Panc1 (cell line): ENCODE measurements at regions not wholly inside any gene's neighbourhood (a gene's known extent, or its start where the extent isn't known, plus 50 kb on each side); places are given as distances from the start of the nearest gene placed in this dataset.

ENCODE experiments used
- ATAC-seq: fragments of 200-7000 bp; cut with Tn5 transposase; 2 replicates; pipeline ENCODE4 v1.9.1; 2020; ENCODE audit warnings: mild to moderate bottlenecking, moderate library complexity
- BruUV-seq: library from RNA; stranded (reverse); fragments of 400-500 nt; replicated peaks from 2 replicates; lab custom pipeline; 2021; lab: Mats Ljungman, UMichigan
- CTCF ChIA-PET: fragments of 300-600 bp; sonication (Branson Sonifier 250); formaldehyde crosslinking; loops from one replicate; lab custom pipeline; 2022; ENCODE audit warnings: antibody characterized with exemption; lab: Charles Lee
- POLR2A ChIA-PET: fragments of 300-600 bp; sonication (Branson Sonifier 250); formaldehyde crosslinking; loops from one replicate; lab custom pipeline; 2022; ENCODE audit warnings: antibody characterized with exemption; lab: Charles Lee
- DNase-seq: peaks from one replicate; pipeline ENCODE4 v3.0.0-alpha.2; 2010; ENCODE audit warnings: low read depth, low spot score
- H3K27ac ChIP-seq: 2 replicates; pipeline ENCODE4 v1.5.1; 2011; ENCODE audit warnings: mild to moderate bottlenecking, low read length, inconsistent platforms
- H3K27me3 ChIP-seq: fragments of 200-500 bp; sonication (Bioruptor generic); 2 replicates; pipeline ENCODE4 v1.6.0; 2014; ENCODE audit warnings: low read length, inconsistent platforms; ENCODE audit not compliant: control insufficient read depth, insufficient read depth
- H3K36me3 ChIP-seq: fragments of 200-500 bp; sonication (Bioruptor generic); 2 replicates; pipeline ENCODE4 v1.5.1; 2014; ENCODE audit warnings: inconsistent platforms, mild to moderate bottlenecking, low read length, moderate library complexity; ENCODE audit not compliant: control insufficient read depth, insufficient read depth
- H3K4me1 ChIP-seq: 2 replicates; pipeline ENCODE4 v1.5.1; 2011; ENCODE audit warnings: inconsistent platforms, mild to moderate bottlenecking, low read length, moderate library complexity; ENCODE audit not compliant: control insufficient read depth, insufficient read depth
- H3K4me3 ChIP-seq, 2 experiments: 2 replicates each; pipeline ENCODE4 v1.5.1; 2011 to 2012; ENCODE audit warnings: low read depth in 2 of 2, low read length in 2 of 2, mild to moderate bottlenecking in 2 of 2, inconsistent platforms in 1 of 2, moderate library complexity in 1 of 2
- H3K9me3 ChIP-seq: fragments of 200-500 bp; sonication (Bioruptor generic); 2 replicates; pipeline ENCODE4 v1.5.1; 2014; ENCODE audit warnings: low read depth, mild to moderate bottlenecking, inconsistent platforms, low read length, moderate library complexity; ENCODE audit not compliant: control insufficient read depth, insufficient read depth
- CTCF ChIP-seq: fragments of 450-650 bp; IDR thresholded peaks from 2 replicates; pipeline ENCODE4 v1.5.1; 2017; ENCODE audit warnings: mild to moderate bottlenecking
- POLR2AphosphoS5 ChIP-seq: IDR thresholded peaks from 2 replicates; pipeline ENCODE4 v1.6.1; 2012; ENCODE audit warnings: mild to moderate bottlenecking, low read depth, low read length, moderate library complexity
- REST ChIP-seq, 2 experiments: IDR thresholded peaks; 2 replicates each; pipeline ENCODE4 v1.6.1; 2011 to 2012; ENCODE audit warnings: low read depth in 2 of 2, control low read depth in 1 of 2, low read length in 1 of 2, mild to moderate bottlenecking in 1 of 2, moderate library complexity in 1 of 2; ENCODE audit not compliant: insufficient read depth in 1 of 2
- SIN3A ChIP-seq: IDR thresholded peaks from 2 replicates; pipeline ENCODE4 v1.6.1; 2012; ENCODE audit warnings: low read depth, mild to moderate bottlenecking, low read length, moderate library complexity, borderline replicate concordance; ENCODE audit not compliant: insufficient read depth
- TCF7L2 ChIP-seq: IDR thresholded peaks from 2 replicates; pipeline ENCODE4 v1.6.1; 2011; ENCODE audit warnings: mild to moderate bottlenecking, low read depth, low read length, inconsistent platforms
- in situ Hi-C: cut with HindIII; loops from 2 replicates; pipeline ENCODE4 v1.10.0; 2016; ENCODE audit warnings: low sequenced_read_pairs, low pct_unique_long_range_greater_than_20kb
- intact Hi-C: fragments of 100-400 bp; cut with micrococcal nuclease; formaldehyde crosslinking; loops from one replicate; pipeline ENCODE4 v1.10.0; 2022; ENCODE audit not compliant: unreplicated experiment

GRCh38 chr1:48061162-48062136 is 64.3 kb upstream of the TRABD2B start:
- H3K4me3 ChIP-seq, result no peak overlapping the region
- no peak overlapping the region for H3K27ac ChIP-seq
- no TSS peak for BruUV-seq
- intact Hi-C loops (loop anchor here (10.0 kb wide), 1 partner anchor 127 kb away; no protein-coding TSS in a partner anchor), in situ Hi-C loops (no loop called here)
- no peaks in the 10 kb centered on the region for H3K4me1 ChIP-seq
- POLR2A ChIA-PET, result no interaction called here
- ATAC-seq, result peak; percentile 69; the same call in 1 of the 2 replicates
- no peaks in the 10 kb centered on the region for H3K9me3 ChIP-seq
- TF ChIP-seq TCF7L2, result no peak
- no peak for TF ChIP-seq REST (IDR thresholded peaks at IDR 0.05; ENCODE audit: insufficient read depth in 1 of 2, low read depth in 2 of 2, low read length in 1 of 2)
- peak; percentile 74 for TF ChIP-seq CTCF
- no peak for TF ChIP-seq POLR2AphosphoS5
- no peaks in the 10 kb centered on the region for H3K36me3 ChIP-seq
- CTCF ChIA-PET, result no interaction called here
- H3K27me3 ChIP-seq, result no peaks in the 10 kb centered on the region; the same call in 1 of the 2 replicates
- peak; percentile 17 for DNase-seq

GRCh38 chr1:48059289-48059688 is 62.1 kb upstream of the TRABD2B start:
- DNase-seq (no peak), ATAC-seq (no peak)
- in situ Hi-C loops (no loop called here), intact Hi-C loops (loop anchor here (5.0 kb wide), 1 partner anchor 62 kb away; the partner anchor contains the start of gene TRABD2B)
- TF ChIP-seq POLR2AphosphoS5, result no peak
- no peak for TF ChIP-seq SIN3A
- TF ChIP-seq REST (IDR thresholded peaks at IDR 0.05; ENCODE audit: insufficient read depth in 1 of 2, low read depth in 2 of 2, low read length in 1 of 2), result no peak
- TF ChIP-seq TCF7L2, result no peak
- TF ChIP-seq CTCF, result no peak
- no peaks in the 10 kb centered on the region for H3K36me3 ChIP-seq
- no peak overlapping the region for H3K4me3 ChIP-seq
- no peaks in the 10 kb centered on the region for H3K4me1 ChIP-seq
- no peaks in the 10 kb centered on the region for H3K9me3 ChIP-seq
- no peak overlapping the region for H3K27ac ChIP-seq
- CTCF ChIA-PET, result interaction anchor here (0.6 kb wide), 1 partner anchor 8 kb away, joined by 3 read pairs; no protein-coding TSS in a partner anchor
- BruUV-seq, result no TSS peak
- no peaks in the 10 kb centered on the region; the same call in 1 of the 2 replicates for H3K27me3 ChIP-seq
- POLR2A ChIA-PET, result no interaction called here
